ENCODE measurements at regions not wholly inside any gene's neighbourhood (a gene's known extent, or its start where the extent isn't known, plus 50 kb on each side); places are given as distances from the start of the nearest gene placed in this dataset.

DNA sequence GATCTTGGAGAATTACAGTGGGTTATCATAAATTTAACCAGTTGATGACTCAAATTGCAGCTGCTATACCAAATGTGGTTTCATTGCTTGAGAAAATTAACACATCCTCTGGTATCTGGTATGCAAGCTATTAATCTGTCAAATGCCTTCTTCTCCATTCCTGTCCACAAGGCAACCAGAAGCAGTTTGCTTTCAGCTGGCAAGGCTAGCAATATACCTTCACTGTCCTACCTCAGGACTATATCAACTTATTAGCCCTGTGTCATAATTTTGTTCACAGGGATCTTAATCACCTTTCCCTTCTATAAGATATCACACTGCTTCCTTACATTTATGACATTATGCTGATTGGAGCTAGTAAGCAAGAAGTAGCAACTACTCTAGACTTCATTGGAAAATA lies 110.0 kb upstream of the GPC3 start:
- intact Hi-C loops (cut with micrococcal nuclease) = no loop called here
- TF ChIP-seq, protein P1, sequence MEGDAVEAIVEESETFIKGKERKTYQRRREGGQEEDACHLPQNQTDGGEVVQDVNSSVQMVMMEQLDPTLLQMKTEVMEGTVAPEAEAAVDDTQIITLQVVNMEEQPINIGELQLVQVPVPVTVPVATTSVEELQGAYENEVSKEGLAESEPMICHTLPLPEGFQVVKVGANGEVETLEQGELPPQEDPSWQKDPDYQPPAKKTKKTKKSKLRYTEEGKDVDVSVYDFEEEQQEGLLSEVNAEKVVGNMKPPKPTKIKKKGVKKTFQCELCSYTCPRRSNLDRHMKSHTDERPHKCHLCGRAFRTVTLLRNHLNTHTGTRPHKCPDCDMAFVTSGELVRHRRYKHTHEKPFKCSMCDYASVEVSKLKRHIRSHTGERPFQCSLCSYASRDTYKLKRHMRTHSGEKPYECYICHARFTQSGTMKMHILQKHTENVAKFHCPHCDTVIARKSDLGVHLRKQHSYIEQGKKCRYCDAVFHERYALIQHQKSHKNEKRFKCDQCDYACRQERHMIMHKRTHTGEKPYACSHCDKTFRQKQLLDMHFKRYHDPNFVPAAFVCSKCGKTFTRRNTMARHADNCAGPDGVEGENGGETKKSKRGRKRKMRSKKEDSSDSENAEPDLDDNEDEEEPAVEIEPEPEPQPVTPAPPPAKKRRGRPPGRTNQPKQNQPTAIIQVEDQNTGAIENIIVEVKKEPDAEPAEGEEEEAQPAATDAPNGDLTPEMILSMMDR (IDR thresholded peaks at IDR 0.05) = no peak
- DNase-seq (no peak), ATAC-seq (no peak)
- H3K27me3 Mint-ChIP-seq = no peaks in the 10 kb centered on the region
- H3K9me3 Mint-ChIP-seq = no peaks in the 10 kb centered on the region
- ChIA-PET POLR2A (no interaction called here), CTCF (no interaction called here)
- no peaks in the 10 kb centered on the region for H3K36me3 Mint-ChIP-seq (ENCODE audit: low read depth)
- no peaks in the 10 kb centered on the region for H3K4me1 Mint-ChIP-seq (ENCODE audit: low read depth)
- H3K27ac Mint-ChIP-seq = no peak overlapping the region
- no peak overlapping the region for H3K4me3 Mint-ChIP-seq

DNA sequence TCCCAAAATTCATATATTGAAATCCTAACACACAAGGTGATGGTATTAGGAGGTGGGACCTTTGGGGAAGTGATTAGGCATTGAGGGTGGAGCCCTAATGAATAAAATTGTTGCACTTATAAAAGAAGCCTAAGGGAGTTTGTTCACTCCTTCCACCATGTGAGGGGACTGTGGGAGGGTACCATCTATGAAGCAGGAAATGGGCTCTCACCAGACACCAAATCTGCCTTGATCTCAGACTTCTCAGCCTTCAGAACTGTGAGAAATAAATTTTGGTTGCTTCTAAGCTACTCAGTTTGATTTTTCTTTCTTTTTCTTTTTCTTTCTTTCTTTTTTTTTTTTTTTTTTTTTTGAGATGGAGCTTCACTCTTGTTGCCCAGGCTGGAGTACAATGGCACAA lies 116.2 kb upstream of the GPC3 start:
- CTCF ChIA-PET = no interaction called here

DNA sequence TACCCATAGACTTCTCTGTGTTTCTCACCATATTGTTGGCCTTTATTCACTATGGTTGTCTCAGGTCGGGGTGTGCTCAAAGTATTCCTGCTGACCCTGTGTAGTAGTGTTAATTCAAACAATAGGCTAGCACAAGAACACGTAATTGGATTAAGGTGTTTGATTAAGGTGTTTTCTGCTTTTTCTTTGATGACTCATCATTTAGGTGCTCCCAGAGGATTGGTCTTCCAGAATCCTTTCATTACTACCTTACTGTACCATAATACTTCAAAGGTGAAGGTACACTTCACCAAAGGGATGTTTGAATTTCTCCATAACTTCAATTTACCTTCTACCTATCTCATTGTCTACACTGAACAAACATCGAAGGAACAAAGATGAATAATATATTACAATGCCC lies 121.7 kb upstream of the CCDC160 start:
- TF ChIP-seq, protein P1 (IDR thresholded peaks at IDR 0.05) = no peak
- no peak overlapping the region for H3K27ac Mint-ChIP-seq
- H3K4me3 Mint-ChIP-seq = no peak overlapping the region
- DNase-seq = no peak
- POLR2A ChIA-PET = no interaction called here
- peaks cover 2% of the 10 kb centered on the region for H3K27me3 Mint-ChIP-seq
- H3K9me3 Mint-ChIP-seq = no peaks in the 10 kb centered on the region
- CTCF ChIA-PET = no interaction called here
- intact Hi-C loops (cut with micrococcal nuclease) = no loop called here
- no peak for ATAC-seq
- no peaks in the 10 kb centered on the region for H3K4me1 Mint-ChIP-seq (ENCODE audit: low read depth)
- H3K36me3 Mint-ChIP-seq (ENCODE audit: low read depth) = no peaks in the 10 kb centered on the region

More for the DNA sequence above, 116.2 kb upstream of the GPC3 start:
- intact Hi-C loops (cut with micrococcal nuclease) = no loop called here
- H3K4me1 Mint-ChIP-seq (ENCODE audit: low read depth) = no peaks in the 10 kb centered on the region
- TF ChIP-seq, protein P1 (IDR thresholded peaks at IDR 0.05) = no peak
- POLR2A ChIA-PET = no interaction called here
- DNase-seq (no peak), ATAC-seq (no peak)
- no peaks in the 10 kb centered on the region for H3K36me3 Mint-ChIP-seq (ENCODE audit: low read depth)
- H3K9me3 Mint-ChIP-seq = no peaks in the 10 kb centered on the region
- H3K27me3 Mint-ChIP-seq = no peaks in the 10 kb centered on the region
- no peak overlapping the region for H3K4me3 Mint-ChIP-seq
- no peak overlapping the region for H3K27ac Mint-ChIP-seq

DNA sequence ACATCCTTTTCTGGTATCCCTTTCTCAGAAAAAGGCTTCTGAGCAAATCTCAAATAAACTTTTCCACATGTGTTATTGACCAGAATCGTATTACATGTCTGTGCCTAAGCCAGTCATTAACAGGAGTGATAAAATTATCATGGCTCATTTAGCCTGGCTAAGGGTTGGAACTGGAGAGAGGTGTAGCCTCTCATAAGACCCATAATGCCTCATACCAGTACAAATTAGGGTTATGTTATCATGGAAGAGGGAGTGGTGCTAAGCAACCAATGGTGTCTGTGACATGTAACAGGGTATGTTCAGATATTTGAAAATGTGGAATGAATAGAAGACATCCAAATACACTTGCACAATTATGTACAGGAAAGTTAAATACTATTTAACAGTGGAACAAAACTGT lies 99.6 kb upstream of the CCDC160 start:
- H3K27ac Mint-ChIP-seq = no peak overlapping the region
- CTCF ChIA-PET = no interaction called here
- H3K4me1 Mint-ChIP-seq (ENCODE audit: low read depth) = no peaks in the 10 kb centered on the region
- POLR2A ChIA-PET = no interaction called here
- no peaks in the 10 kb centered on the region for H3K27me3 Mint-ChIP-seq
- H3K9me3 Mint-ChIP-seq = no peaks in the 10 kb centered on the region
- no peak for ATAC-seq
- TF ChIP-seq, protein P1 (IDR thresholded peaks at IDR 0.05) = no peak
- no peak for DNase-seq
- no peaks in the 10 kb centered on the region for H3K36me3 Mint-ChIP-seq (ENCODE audit: low read depth)
- H3K4me3 Mint-ChIP-seq = no peak overlapping the region
- intact Hi-C loops (cut with micrococcal nuclease) = no loop called here

DNA sequence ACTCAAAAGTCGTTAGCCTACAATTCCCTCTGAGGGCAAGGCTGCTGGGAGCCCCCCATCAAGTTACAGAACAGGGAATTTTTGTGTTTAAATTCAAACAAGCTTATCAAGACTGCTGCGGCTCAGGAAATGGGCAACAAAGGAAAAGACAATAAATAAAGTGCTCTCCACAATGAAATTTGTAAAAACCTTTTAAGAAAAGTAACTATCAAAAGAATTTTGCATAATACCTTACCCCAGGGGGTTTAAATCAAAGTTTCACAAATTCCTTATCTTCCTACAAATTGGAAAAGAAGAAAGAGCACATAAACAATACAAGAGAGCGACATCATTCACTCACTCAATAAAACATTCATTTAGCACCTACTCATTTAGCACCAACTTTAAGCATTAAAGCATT lies 97.9 kb upstream of the CCDC160 start:
- ChIA-PET CTCF (no interaction called here), POLR2A (no interaction called here)
- no peak for DNase-seq
- H3K27ac Mint-ChIP-seq = no peak overlapping the region
- no peaks in the 10 kb centered on the region for H3K9me3 Mint-ChIP-seq
- H3K27me3 Mint-ChIP-seq = no peaks in the 10 kb centered on the region
- intact Hi-C loops (cut with micrococcal nuclease) = no loop called here
- no peaks in the 10 kb centered on the region for H3K36me3 Mint-ChIP-seq (ENCODE audit: low read depth)
- no peak overlapping the region for H3K4me3 Mint-ChIP-seq
- no peaks in the 10 kb centered on the region for H3K4me1 Mint-ChIP-seq (ENCODE audit: low read depth)
- ATAC-seq = no peak
- TF ChIP-seq, protein P1 (IDR thresholded peaks at IDR 0.05) = no peak

Measured in activated CD8-positive, alpha-beta T cell treated with anti-CD3 and anti-CD28 coated beads for 36 hours (primary cell).